Right lobe of liver (tissue), 4 donors: ENCODE measurements at regions not wholly inside any gene's neighbourhood (a gene's known extent, or its start where the extent isn't known, plus 50 kb on each side); places are given as distances from the start of the nearest gene placed in this dataset.

Source experiments
- CTCF ChIP-seq, 4 donors: fragments of 200-600 bp in 3 of 4; fragments of 450-650 bp in 1 of 4; IDR thresholded peaks; one replicate each; pipeline versions ENCODE4 v1.5.1 to v1.8.0; 2016 to 2022; ENCODE audit warnings: antibody characterized with exemption in 4 of 4, mild to moderate bottlenecking in 2 of 4
- POLR2A ChIP-seq: fragments of 450-650 bp; IDR thresholded peaks from one replicate; pipeline ENCODE4 v1.6.1; 2017; ENCODE audit warnings: antibody characterized with exemption, mild to moderate bottlenecking
- donor health status: DM: no; HTN: no; CAD: no.
- donor health status: DM: no; HTN: no; CAD: no.
- donor health status: DM: no; HTN: yes; CAD: no.

DNA sequence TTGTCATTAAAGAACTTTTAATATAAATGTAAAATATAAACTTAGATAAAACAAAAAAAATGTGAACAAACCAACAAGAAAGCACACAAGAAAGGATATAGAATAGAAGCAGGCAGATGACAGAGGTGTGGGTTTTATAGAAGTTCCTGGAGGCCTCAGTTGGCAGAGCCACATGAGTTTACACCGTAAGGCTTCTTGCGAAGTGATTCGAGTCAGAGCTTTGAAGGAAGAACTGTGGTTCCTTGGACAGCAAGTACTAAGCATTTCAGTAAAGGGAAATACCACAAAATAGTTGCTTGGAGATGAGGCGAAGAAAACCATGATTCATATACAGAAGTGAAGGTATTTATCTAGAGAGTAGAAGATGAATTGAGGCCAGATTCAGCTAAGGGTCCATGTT lies 207.9 kb upstream of the EYA4 start:
- TF ChIP-seq CTCF (IDR thresholded peaks at IDR 0.05) (no peak), POLR2A (no peak)
